EL (cell line): ENCODE measurements at regions not wholly inside any gene's neighbourhood (a gene's known extent, or its start where the extent isn't known, plus 50 kb on each side); places are given as distances from the start of the nearest gene placed in this dataset.
"Not testable (repeated sequence)": the region's sequence is repeated elsewhere in the genome, so short reads cannot be mapped to it uniquely, and the experiment has no call there.

Experiments
- DNase-seq: peaks from one replicate; pipeline ENCODE4 v3.0.0-alpha.2; 2016

GRCh38 chr10:30560326-30560725, 69.2 kb downstream of the LYZL2 start:
- no peak for DNase-seq

- no peak for DNase-seq
Measured at GRCh38 chr10:30559180-30559579, 70.4 kb downstream of the LYZL2 start.

GRCh38 chr10:30558411-30558810, 71.1 kb downstream of the LYZL2 start:
- no peak for DNase-seq

GRCh38 chr10:30557884-30558283, 71.7 kb downstream of the LYZL2 start:
- peak; percentile 55 for DNase-seq

- no peak for DNase-seq
Measured at GRCh38 chr10:30556189-30556588, 73.4 kb downstream of the LYZL2 start.

- DNase-seq, result no peak
Measured at GRCh38 chr10:30555465-30555864, 74.1 kb downstream of the LYZL2 start.

GRCh38 chr10:30554440-30554825, 75.1 kb downstream of the LYZL2 start:
- DNase-seq, result no peak

- DNase-seq, result peak; percentile 59
Measured at GRCh38 chr10:30553626-30554439, 75.7 kb downstream of the LYZL2 start.

GRCh38 chr10:30553018-30553625, 76.4 kb downstream of the LYZL2 start:
- DNase-seq, result no peak

- no peak for DNase-seq
Measured at GRCh38 chr10:30550967-30551815, 78.4 kb downstream of the LYZL2 start.

- DNase-seq, result not testable (repeated sequence)
Measured at GRCh38 chr10:30549134-30549687, 80.3 kb downstream of the LYZL2 start.

GRCh38 chr10:30546511-30546910, 83.0 kb downstream of the LYZL2 start:
- no peak for DNase-seq

- DNase-seq, result no peak
Measured at GRCh38 chr10:30542895-30543288, 86.7 kb downstream of the LYZL2 start.

- DNase-seq, result no peak
Measured at GRCh38 chr10:30542001-30542894, 87.3 kb downstream of the LYZL2 start.

GRCh38 chr10:30540276-30540675, 89.3 kb downstream of the LYZL2 start:
- DNase-seq, result no peak

- DNase-seq, result peak; percentile 38
Measured at GRCh38 chr10:30538086-30538485, 91.5 kb downstream of the LYZL2 start.

- DNase-seq, result no peak
Measured at GRCh38 chr10:30537586-30537985, 92.0 kb downstream of the LYZL2 start.

- DNase-seq, result not testable (repeated sequence)
Measured at GRCh38 chr10:30537158-30537557, 92.4 kb downstream of the LYZL2 start.

GRCh38 chr10:30536578-30536977, 93.0 kb downstream of the LYZL2 start:
- no peak for DNase-seq

- no peak for DNase-seq
Measured at GRCh38 chr10:30535677-30536076, 93.9 kb downstream of the LYZL2 start.

- peak; percentile 68 for DNase-seq
Measured at GRCh38 chr10:30534465-30535144, 94.9 kb downstream of the LYZL2 start.
